OCI-M2 (cell line): ENCODE measurements at regions not wholly inside any gene's neighbourhood (a gene's known extent, or its start where the extent isn't known, plus 50 kb on each side); places are given as distances from the start of the nearest gene placed in this dataset.

Experiments used
- DNase-seq: peaks from one replicate; lab custom pipeline; 2025; ENCODE audit not compliant: unreplicated experiment; lab: John Stamatoyannopoulos, UW

- no peak for DNase-seq
Measured at GRCh38 chr7:15782656-15783055, 96.2 kb upstream of the MEOX2 start.

- DNase-seq = no peak
Measured at GRCh38 chr7:15781944-15782343, 95.5 kb upstream of the MEOX2 start.

GRCh38 chr7:15780271-15780670 lies 93.8 kb upstream of the MEOX2 start:
- no peak for DNase-seq

- no peak for DNase-seq
Measured at GRCh38 chr7:15778191-15778590, 91.7 kb upstream of the MEOX2 start.

GRCh38 chr7:15765753-15766152 lies 79.3 kb upstream of the MEOX2 start:
- DNase-seq = no peak

GRCh38 chr7:15764851-15765382 lies 78.4 kb upstream of the MEOX2 start:
- DNase-seq = no peak

GRCh38 chr7:15764010-15764409 lies 77.5 kb upstream of the MEOX2 start:
- no peak for DNase-seq

GRCh38 chr7:15757041-15758000 lies 70.8 kb upstream of the MEOX2 start:
- DNase-seq = no peak

- DNase-seq = no peak
Measured at GRCh38 chr7:15755061-15755460, 68.6 kb upstream of the MEOX2 start.

- DNase-seq = no peak
Measured at GRCh38 chr7:15753887-15754579, 67.5 kb upstream of the MEOX2 start.

GRCh38 chr7:15752377-15752776 lies 65.9 kb upstream of the MEOX2 start:
- no peak for DNase-seq

- no peak for DNase-seq
Measured at GRCh38 chr7:15751191-15751701, 64.8 kb upstream of the MEOX2 start.

- DNase-seq = no peak
Measured at GRCh38 chr7:15750727-15751126, 64.2 kb upstream of the MEOX2 start.

- DNase-seq = no peak
Measured at GRCh38 chr7:15749631-15750030, 63.1 kb upstream of the MEOX2 start.

- DNase-seq = no peak
Measured at GRCh38 chr7:15747712-15748111, 61.2 kb upstream of the MEOX2 start.

- DNase-seq = no peak
Measured at GRCh38 chr7:15747301-15747700, 60.8 kb upstream of the MEOX2 start.

- DNase-seq = no peak
Measured at GRCh38 chr7:15743926-15744480, 57.5 kb upstream of the MEOX2 start.

- DNase-seq = no peak
Measured at GRCh38 chr7:15737601-15738000, 51.1 kb upstream of the MEOX2 start.
